Hepatocyte (in vitro differentiated cells): ENCODE measurements at regions not wholly inside any gene's neighbourhood (a gene's known extent, or its start where the extent isn't known, plus 50 kb on each side); places are given as distances from the start of the nearest gene placed in this dataset.

Experiments
- EZH2phosphoT487 ChIP-seq: fragments of 200-600 bp; sonication (generic); IDR thresholded peaks from one replicate; pipeline ENCODE4 v1.6.1; 2018; ENCODE audit warnings: antibody characterized with exemption, mild to moderate bottlenecking, low read depth, moderate library complexity; ENCODE audit not compliant: unreplicated experiment, severe bottlenecking
- TF ChIP-seq, protein P1 (sequence below): fragments of 200-600 bp; sonication (generic); IDR thresholded peaks from 2 replicates; pipeline ENCODE4 v1.5.1; 2016; ENCODE audit warnings: antibody characterized with exemption, mild to moderate bottlenecking; ENCODE audit not compliant: poor library complexity

DNA sequence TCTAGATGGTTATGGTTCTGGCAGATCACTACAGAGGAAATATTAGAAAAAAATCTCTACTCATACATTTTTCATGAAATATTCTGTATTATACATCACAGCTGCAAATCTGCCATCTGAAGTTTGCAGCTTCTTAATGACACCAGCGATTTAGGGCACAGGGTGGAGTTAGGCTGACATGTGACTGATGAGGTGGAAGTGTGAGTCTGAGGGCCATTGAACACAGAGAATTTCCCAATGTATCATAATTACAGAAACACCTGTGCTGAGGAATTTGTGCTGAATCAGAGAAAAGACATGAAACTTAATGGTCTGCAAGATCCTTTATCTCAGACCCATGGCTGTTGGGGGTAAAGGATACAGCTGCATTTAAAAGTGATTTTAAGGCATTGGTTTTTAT is 2025.6 kb upstream of the AGA start:
- TF ChIP-seq, protein P1, sequence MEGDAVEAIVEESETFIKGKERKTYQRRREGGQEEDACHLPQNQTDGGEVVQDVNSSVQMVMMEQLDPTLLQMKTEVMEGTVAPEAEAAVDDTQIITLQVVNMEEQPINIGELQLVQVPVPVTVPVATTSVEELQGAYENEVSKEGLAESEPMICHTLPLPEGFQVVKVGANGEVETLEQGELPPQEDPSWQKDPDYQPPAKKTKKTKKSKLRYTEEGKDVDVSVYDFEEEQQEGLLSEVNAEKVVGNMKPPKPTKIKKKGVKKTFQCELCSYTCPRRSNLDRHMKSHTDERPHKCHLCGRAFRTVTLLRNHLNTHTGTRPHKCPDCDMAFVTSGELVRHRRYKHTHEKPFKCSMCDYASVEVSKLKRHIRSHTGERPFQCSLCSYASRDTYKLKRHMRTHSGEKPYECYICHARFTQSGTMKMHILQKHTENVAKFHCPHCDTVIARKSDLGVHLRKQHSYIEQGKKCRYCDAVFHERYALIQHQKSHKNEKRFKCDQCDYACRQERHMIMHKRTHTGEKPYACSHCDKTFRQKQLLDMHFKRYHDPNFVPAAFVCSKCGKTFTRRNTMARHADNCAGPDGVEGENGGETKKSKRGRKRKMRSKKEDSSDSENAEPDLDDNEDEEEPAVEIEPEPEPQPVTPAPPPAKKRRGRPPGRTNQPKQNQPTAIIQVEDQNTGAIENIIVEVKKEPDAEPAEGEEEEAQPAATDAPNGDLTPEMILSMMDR: no peak
- no peak for TF ChIP-seq EZH2phosphoT487
